Activated T-cell treated with anti-CD3 and anti-CD28 coated beads for 4 hours (primary cell): ENCODE measurements at regions not wholly inside any gene's neighbourhood (a gene's known extent, or its start where the extent isn't known, plus 50 kb on each side); places are given as distances from the start of the nearest gene placed in this dataset.
"Not testable (repeated sequence)": the region's sequence is repeated elsewhere in the genome, so short reads cannot be mapped to it uniquely, and the experiment has no call there.

Experiments
- DNase-seq: peaks from one replicate; pipeline ENCODE4 v3.0.0-alpha.2; 2020

DNA sequence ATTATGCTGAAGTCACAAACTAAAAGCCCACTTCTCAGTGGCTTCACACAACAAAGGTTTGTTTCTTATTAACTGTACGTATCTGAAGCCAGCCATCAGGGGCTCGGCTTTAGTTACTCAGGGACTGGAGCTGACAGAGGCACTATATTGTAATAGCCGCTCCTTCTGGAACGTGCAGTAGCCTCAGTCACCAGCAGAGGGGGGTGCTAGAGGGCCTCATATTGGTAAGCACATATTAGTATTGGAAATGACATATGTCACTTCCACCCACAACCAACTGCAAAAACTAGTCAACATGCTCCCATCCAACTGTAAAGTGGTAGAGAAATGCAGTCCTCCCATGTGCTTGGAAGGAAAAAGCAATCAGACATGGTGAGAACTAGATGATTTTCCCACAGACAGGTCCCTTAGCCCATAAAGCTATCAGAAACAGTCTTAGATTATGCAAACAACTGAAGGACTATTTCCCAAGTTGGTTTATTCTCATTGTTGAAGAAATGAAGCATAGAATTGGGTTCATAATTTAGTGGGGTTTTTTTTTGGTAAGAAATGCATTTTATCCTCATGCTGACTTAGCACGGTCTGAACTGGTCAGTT is 183.6 kb upstream of the G2E3 start:
- peak; percentile 51 for DNase-seq

DNA sequence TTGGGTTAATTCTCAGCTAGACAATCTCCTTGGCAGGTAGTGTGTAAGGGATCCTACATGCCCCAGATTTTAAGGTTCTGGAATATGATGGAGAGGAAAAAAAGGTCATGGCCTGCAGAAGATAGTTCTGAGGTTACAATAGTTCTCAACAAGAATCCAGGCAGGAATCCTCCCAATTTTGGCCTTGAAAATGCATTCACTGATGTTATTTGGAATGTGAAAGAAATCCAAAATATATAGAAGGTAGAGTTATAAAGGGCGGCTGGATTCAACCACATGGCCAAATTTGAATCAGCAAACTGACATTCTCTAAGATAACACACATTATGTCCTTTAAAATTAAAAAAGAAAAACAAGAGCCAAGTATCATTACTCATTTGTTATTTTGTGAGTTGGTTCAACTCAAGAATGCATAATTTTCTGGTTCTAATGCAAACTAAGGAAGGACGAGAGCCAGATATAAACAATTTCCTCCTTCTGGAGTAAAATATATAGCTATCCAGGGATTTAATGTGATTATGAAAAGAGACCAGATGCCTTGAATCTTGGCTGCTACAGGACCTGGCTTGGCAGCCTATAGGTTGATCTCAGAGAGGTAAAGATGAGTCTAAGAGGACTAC is 177.0 kb upstream of the G2E3 start:
- DNase-seq: no peak

DNA sequence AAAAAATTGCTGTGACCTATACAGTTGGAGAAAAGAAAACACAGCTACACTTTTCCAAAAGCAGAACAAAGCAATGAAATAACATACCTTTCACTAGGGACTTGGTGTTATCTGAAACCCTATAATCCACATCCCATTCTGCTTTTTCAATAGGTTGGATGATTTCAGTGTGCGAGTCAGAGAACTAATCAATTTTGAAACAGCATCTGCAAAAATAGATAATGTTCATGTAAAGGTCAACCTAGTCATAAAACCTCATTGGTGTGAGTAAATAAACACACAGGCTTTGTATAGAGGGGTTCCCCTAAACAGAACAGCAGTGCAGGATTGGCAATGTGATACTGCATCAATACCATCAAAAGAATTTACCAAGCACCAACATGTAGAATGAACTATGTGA is 173.0 kb upstream of the G2E3 start:
- no peak for DNase-seq

DNA sequence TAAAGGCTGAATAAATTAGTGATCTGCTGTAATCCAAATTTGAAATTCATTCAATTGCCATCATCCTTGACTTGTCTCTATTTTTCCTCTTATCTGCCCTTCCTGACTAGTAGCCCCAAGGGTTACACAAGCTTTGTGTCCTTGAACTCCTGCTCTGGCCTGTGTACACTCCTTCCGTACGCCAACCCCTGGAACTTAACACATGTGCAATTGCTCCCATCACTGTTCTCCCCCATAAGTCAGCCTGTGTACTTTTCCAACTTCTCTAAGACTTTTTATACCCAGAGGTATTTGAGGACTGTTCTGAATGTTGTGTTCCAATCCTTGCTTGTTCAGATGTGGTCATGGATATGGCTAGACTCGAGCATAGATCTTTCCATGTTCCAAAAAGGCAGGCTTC is 171.1 kb upstream of the G2E3 start:
- DNase-seq: no peak

DNA sequence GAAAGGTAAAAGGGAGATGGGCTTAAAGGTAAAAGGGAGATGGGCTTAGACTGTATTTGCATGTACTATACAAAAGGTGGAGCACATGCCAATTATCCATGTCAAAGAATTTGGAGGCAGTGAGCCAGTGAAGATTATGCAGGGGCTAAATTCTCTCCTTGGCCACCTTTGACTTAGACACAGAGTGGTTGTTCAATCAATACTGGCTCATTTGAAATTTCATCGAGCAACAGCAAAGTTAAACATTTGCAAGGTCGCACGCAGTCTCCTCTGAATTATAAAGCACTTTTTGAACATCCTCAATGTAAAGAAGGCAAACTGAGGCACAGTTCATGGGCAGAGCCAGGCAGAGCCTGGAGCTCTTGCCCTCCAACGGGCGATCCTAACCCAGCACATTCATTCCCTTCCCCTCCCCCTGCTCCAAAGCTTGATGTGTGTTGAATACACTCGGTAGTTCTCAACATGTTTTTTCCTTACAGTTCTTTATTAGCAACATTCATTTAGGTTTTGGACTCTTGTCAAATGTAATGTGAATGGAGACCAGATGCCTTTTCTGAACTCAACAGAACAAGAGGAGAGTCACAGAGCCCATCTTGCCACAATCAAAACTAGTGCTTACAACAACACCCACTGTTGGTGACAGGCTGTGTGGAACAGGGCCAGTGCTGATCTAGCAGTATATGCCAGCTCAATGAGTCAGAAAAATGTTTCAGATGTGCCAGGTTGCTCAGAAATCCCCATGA is 169.7 kb upstream of the G2E3 start:
- no peak for DNase-seq

DNA sequence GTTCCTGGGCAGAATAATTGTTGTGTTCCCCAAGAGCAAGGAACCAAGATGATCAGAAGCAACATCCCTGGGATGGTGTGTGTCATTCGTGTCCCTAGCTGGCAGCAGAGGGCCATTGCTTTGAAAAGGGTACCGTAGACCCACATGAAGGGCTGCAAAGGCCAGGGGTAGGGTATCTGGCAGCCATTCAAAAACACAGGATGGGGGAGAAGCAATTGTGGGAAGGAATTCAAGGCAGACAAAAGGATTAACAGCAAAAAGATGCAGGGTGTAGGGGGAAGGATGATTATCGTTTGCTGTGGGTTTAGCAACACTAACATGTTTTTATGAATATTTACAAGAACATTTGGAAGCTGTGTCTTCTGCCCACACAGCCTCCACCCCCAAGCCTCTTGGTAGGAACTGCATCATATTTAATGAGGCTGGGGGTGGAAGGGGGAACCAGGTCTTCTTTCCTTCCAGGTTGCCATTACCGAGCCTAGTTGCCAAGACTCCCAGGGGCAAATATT is 169.0 kb upstream of the G2E3 start:
- DNase-seq: no peak

DNA sequence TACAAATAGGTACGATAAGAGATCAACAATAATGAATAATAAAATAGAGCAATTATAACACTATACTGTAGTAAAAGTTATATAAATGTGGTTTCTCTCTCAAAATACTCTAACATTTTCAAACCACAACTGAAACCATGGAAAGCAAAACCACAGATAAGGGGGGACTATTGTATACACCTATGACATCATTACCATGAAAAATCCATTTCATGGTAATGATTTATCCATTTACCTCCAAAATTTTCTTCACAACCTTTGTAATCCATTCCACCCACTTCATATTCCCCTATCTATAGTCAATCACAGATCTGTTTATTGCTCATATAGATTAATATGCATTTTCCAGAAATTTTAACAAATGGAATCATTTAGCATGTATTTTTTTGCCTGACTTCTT is 163.9 kb upstream of the G2E3 start:
- DNase-seq: no peak

DNA sequence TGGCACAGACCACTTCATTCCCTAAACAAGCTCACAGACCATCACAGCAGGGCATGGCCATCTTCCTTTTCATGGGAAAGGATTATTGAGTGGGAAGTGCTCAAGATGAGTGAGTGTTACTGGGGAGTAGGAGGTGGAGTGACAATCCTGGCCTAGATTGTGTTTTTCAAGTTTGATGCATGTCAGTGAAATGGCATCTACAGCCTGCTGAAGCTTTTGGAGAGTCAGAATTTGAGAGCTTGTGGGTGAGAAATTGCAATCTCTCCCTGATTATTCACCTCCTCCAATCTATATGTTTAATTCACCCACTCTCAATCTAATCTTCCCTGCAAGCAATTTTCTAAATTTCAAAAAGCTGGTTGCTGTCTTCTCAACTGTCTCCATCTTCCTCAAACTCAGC is 156.1 kb upstream of the G2E3 start:
- no peak for DNase-seq

DNA sequence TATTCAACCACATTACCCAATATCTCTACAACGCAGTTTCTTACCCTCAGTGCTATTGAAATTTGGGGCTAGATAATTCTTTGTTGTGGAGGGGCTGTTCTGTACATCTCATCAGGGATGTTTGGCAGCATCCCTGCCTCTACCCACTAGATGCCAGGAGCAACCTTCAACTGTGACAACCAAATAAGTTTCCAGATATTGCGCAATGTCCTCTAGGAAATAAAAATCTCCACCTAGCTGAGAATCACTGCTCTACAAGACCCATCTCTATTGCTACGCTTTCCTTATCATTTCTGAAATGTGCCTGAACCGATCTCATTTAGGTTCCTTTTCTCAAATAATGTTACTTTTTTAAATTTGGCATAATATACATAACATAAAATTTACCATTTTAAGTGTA is 155.2 kb upstream of the G2E3 start:
- DNase-seq: no peak

DNA sequence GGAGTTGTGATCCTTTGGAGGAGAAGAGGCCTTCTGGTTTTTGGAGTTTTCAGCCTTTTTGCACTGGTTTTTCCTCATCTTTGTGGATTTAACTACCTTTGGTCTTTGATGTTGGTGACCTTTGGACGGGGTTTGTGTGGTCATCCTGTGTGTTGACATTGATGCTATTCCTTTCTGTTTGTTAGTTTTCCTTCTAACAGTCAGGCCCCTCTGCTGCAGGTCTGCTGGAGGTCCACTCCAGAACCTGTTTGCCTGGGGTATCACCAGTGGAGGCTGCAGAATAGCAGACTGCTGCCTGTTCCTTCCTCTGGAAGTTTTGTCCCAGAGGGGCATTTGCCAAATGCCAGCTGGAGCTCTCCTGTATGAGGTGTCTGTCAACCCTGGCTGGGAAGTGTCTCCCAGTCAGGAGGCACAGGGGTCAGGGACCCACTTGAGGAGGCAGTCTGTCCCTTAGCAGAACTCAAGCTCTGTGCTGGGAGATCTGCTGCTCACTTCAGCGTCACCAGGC is 149.4 kb upstream of the G2E3 start:
- DNase-seq: not testable (repeated sequence)

DNA sequence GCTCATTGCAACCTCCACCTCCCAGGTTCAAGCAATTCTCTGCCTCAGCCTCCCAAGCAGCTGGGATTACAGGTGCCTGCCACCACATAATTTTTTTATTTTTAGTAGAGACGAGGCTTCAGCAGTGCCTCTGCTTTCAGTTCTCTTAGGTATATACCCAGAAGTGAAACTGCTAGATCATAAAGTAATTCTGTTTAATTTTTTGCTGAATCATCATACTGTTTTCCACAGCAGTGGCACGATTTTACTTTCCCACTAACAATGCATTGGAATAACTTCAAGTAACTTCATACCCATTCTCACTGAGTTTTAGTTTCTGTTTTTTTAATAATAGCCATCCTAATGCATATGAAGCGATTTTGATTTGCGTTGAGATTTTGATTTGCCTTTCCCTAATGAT is 148.0 kb upstream of the G2E3 start:
- no peak for DNase-seq

DNA sequence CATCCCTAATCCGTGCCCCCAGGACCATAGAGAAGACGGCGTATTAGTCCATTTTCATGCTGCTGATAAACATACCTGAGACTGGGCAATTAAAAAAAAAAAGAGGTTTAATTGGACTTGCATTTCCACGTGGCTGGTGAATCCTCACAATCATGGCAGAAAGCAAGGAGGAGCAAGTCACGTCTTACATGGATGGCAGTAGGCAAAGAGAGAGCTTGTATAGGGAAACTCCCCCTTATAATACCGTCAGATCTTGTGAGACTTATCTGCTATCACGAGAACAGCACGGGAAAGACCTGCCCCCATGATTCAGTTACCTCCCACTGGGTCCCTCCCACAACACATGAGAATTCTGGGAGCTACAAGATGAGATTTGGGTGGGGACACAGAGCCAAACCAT is 145.8 kb upstream of the G2E3 start:
- DNase-seq: not testable (repeated sequence)

DNA sequence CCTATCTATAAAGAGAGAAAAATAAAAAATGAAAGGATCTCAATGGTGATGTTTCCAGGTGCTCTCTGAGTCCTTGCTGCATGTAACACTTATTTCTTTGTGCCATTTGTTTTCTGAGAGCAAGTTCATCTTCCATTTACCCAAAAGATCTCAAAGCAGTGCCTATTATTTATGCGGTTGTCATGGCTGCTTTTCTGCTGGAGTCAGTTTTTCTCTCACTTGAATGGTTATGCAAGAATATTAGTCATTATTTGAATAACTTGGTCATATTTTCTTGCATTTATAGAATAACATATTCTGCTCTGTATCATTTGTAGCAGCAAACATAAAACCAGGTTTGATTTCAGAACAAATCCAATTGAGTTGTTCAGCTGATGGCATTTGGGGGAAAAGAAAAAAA is 141.8 kb upstream of the G2E3 start:
- DNase-seq: no peak

DNA sequence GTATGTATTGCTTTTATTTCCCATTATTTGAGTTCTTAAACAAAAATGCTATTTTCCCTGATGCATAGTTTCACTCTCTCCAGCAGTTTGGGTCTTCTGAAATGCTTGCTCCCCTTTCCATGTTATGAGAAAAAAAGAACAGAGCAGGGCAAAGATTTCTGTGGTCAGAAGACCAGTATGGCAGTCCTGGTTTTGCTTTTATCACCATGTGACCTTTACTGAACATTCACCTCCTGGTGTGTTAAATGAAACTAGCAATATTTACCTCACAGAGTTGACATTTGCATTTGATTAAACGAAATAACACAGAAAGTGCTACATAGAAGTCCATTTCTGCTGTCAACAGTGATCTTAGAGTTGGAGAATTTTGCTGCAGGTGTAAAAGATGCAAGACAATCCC is 141.0 kb upstream of the G2E3 start:
- no peak for DNase-seq

DNA sequence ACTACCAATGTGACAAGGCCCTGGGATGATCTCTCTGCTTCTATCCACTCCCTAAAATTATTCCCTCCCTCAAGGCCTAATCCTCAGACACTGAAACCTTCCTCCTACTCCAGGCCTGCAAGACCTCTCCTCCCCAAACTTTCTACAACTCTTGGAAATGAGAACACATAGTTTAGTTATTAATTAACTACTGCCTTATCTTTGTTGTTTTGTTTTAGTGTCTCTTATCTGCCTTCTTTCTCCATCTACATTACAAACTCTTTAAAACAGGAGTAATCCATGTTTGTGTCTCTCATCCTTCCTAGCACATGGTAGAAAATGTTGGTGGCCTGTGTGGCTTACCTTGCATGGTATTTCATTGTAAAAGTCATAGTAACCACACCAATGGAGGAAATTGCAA is 139.9 kb upstream of the G2E3 start:
- no peak for DNase-seq

DNA sequence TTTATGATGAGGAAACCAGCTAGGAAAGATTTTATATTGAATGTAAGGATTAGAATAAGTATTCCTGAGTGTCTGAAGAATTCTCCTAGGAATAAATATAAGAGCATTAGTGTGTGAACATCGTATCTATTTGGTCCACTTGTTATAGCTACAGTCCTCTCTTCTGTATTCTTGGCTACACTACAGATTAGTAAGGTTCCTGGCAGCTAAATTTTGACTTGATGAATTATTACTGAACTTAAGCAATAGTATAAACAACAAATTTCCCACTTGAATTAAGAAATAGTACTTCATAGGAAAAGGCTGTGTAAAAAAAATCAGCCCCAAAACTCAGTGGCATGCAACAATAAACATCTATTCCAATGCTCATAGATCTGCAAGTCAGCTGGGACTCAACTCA is 138.4 kb upstream of the G2E3 start:
- DNase-seq: no peak

DNA sequence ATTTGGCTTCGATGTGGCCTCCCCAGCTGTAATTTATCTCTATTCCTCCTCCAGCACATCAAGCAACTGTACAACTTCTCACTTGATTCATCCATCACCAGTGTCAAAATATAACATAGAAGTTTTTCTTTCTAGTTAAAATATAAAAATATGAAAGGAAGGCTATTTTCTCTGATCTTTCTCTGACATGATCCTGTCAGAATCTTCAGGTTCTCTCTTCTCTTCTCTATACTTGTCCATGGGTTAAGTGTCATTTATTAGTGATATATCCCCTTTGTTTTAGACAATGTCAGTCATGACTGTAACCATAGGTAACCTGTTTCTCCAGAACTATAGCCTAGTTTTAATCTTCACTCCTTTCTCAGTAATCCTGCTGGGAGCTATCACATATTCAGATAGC is 132.5 kb upstream of the G2E3 start:
- no peak for DNase-seq

DNA sequence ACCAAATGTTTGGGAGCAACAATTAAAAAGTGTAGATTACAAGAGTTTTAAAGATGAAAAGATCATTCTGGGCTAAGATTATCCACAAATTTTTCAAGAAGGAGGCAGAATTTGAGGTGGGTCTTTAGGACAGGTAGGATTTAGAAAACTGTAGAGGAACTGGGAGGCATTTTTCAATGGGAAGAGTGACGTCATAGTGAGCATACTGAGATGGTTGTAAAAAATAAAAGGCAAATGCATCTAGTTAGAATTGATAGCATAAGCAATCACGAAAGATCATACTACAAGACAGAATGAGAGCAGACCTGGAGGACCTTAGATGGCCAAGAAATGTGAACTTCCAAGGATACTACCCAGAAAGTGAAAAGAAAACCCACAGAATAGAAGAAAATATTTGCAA is 131.6 kb upstream of the G2E3 start:
- DNase-seq: no peak

DNA sequence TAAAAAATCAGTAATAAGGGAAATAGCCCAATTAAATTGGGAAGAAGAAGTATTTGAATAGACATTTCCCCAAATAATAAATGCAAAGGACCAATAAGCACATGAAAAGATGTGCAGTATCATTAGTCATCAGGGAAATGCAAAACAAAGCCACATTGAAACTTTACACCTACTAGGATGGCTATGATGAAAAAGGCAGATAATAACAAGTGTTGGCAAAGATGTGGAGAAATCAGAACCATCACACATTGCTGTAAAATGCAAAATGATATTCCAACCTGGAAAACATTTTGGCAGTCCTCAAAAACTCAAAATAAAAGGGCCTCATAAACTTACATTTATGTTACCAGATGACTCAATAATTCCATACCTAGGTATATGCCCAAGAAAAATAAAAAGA is 131.1 kb upstream of the G2E3 start:
- DNase-seq: no peak

DNA sequence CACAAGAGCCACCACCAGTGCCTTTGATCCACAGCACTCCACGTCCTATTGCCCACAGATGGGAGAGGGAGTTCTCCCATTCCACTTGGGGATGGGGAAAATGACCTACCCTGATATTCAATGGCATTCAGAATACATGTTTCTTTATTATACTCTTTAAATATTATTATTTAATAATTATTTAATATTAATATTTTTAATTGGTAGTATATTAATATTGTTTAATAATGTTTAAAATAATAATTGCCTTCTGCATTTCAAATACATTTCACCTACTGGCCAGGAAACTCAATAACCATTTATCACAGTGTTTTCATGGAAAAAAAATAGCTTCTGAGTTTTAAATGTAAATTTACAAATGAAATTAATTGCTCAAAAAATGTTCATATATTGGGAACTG is 127.4 kb upstream of the G2E3 start:
- no peak for DNase-seq

DNA sequence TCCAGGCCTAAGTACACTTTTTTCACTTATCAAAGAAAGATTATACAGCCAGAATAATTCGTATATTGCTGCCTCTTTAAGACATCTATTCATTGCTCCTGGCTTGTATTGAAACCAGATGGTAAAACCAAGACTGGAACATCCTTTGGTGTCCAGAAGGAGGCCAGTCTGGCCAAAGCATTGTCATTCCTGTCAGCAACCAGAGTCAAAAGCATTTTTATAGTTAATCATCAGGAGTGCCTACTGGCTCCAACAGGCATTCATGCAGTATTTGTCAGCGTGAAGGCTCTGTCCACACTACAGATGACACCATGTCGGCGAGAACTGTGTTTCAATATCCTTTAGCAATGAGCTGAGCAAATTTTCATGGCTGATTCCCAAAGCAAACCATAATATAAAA is 118.0 kb upstream of the G2E3 start:
- no peak for DNase-seq

DNA sequence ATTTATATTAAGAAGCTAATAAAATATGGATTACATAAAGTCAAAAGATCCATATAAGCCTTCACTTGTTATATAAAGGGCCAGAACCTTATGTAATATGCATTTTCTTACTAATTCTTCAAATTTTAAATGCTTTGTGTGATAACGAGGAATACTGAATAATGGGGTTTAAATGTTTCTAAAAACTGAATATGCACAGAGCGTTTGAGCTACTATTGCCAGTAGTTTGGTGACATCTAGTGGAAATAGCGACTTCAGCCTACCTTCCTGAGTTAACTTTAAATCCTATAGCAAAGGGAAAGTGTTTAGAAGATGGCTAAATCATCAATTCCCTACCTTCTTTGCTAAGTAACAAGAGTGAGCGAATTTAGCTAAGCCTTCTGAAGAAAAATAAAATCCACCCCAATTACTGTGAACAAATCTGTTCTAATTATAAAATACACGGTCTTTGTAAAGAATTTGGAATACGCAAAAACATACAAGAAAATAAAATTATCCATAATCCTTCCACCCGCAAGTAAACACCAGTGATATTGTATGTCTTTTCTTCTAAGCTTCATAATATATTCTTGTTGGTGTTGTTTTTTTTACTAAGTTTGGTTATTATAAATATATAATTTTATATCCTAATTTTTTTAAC is 115.5 kb upstream of the G2E3 start:
- DNase-seq: no peak

DNA sequence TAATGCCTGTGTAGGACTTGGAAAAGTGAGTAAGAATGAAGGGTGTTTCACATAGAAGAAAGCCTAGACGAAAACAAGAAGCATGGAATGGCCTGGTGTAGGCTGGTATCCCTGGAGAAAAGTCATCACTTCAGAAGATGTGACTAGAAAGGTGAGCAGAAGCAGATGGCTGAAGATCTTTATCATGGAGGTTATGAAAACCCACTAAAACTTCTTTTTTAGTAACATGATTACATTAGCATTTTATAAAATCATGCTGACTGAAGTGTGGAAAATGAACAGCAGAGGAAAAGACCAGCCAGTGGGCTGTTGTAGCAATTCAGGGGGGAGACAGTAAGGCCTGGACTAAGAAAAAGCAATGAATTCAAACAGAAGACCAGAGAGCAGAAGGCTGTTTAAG is 114.5 kb upstream of the G2E3 start:
- no peak for DNase-seq
